ENCODE measurements at regions not wholly inside any gene's neighbourhood (a gene's known extent, or its start where the extent isn't known, plus 50 kb on each side); places are given as distances from the start of the nearest gene placed in this dataset.
"Not testable (repeated sequence)": the region's sequence is repeated elsewhere in the genome, so short reads cannot be mapped to it uniquely, and the experiment has no call there.

DNA sequence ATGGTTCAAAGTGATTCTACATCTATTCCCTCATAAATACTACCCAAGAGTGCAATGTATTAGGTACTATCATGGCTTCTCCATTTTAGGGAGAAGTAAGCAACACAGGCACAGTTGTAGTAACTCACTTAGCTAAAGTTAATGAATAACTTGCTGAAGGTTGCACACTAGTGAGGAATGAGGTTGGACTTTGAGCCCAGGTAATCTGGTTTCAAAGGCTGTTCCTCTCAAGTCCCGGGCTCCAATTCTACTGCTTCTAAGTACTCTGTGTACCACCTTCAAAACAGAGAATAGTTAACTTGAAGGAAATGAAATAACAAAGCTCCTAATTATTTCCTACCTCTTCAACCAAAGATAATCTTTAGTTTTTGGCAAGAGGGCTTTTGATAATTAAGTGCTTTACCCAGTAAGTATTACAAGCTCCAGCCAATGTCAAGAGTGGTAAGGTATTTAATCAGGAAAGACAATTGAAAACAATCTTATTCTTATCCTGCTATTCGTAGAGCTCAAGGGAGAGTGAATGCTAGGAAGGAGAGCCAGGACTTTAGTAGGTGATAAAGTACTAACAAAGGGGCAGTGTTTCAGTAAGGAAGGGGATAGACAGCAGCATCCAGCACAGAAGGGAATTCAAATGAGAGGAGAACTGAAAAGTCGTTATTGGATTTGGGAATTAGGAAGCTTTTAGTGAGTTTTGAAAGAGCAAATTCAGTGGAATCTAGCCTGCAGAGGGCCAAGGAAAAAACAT lies 158.2 kb upstream of the PTPRZ1 start:
- Histone ChIP-seq H3K9me1 (ENCODE audit: control insufficient read depth, extremely low read depth, insufficient read depth, low read length) (no peaks in the 10 kb centered on the region), H3K4me2 (ENCODE audit: control insufficient read depth, extremely low read depth, insufficient read depth, low read depth, low read length) (no peak overlapping the region), H3K9me3 (ENCODE audit: control insufficient read depth, low read depth, low read length) (no peaks in the 10 kb centered on the region), H2AFZ (ENCODE audit: control insufficient read depth, low read length) (no peak overlapping the region), H3K27ac (ENCODE audit: control insufficient read depth, insufficient read depth, low read length) (no peak overlapping the region), H3K4me1 (ENCODE audit: control insufficient read depth, extremely low read depth, insufficient read depth, low read length) (no peaks in the 10 kb centered on the region), H3K36me3 (ENCODE audit: control insufficient read depth in 2 of 2, extremely low read depth in 1 of 2, insufficient read depth in 2 of 2, low read length in 2 of 2) (no peaks in the 10 kb centered on the region), H4K20me1 (ENCODE audit: control insufficient read depth, extremely low read depth, insufficient read depth, low read length) (no peaks in the 10 kb centered on the region), H3K9ac (ENCODE audit: control insufficient read depth, extremely low read depth, insufficient read depth, low read length) (no peak overlapping the region), H3K4me3 (ENCODE audit: control insufficient read depth in 2 of 3, extremely low read depth in 1 of 3, insufficient read depth in 2 of 3, low read depth in 1 of 3, low read length in 3 of 3) (no peak overlapping the region), H3K27me3 (ENCODE audit: control insufficient read depth, extremely low read depth, insufficient read depth, low read length) (no peaks in the 10 kb centered on the region), H3K79me2 (ENCODE audit: control insufficient read depth, insufficient read depth, low read length) (no peaks in the 10 kb centered on the region)
- dilution Hi-C loops (cut with MboI; ENCODE audit: extremely low pct_ligation_motif_present, low sequenced_read_pairs): no loop called here
- TF ChIP-seq EZH2 (IDR thresholded peaks at IDR 0.05; ENCODE audit: low read length) (no peak), CTCF (optimal IDR thresholded peaks at IDR 0.05 in 1 of 3, IDR thresholded peaks at IDR 0.05 in 1 of 3, conservative IDR thresholded peaks at IDR 0.05 in 1 of 3; ENCODE audit: extremely low read depth in 1 of 3, insufficient read depth in 2 of 3, low read length in 3 of 3) (no peak)
- DNase-seq (ENCODE audit: low read depth, low spot score) (no peak), FAIRE-seq (no peak)

GRCh38 chr7:121712961-121713360 lies 160.0 kb upstream of the PTPRZ1 start:
- H2AFZ ChIP-seq (ENCODE audit: control insufficient read depth, low read length); H4K20me1 ChIP-seq (ENCODE audit: control insufficient read depth, extremely low read depth, insufficient read depth, low read length); DNase-seq (ENCODE audit: low read depth, low spot score); H3K9ac ChIP-seq (ENCODE audit: control insufficient read depth, extremely low read depth, insufficient read depth, low read length); H3K4me1 ChIP-seq (ENCODE audit: control insufficient read depth, extremely low read depth, insufficient read depth, low read length); H3K4me2 ChIP-seq (ENCODE audit: control insufficient read depth, extremely low read depth, insufficient read depth, low read depth, low read length); H3K27me3 ChIP-seq (ENCODE audit: control insufficient read depth, extremely low read depth, insufficient read depth, low read length); H3K9me3 ChIP-seq (ENCODE audit: control insufficient read depth, low read depth, low read length); H3K36me3 ChIP-seq (ENCODE audit: control insufficient read depth in 2 of 2, extremely low read depth in 1 of 2, insufficient read depth in 2 of 2, low read length in 2 of 2); H3K79me2 ChIP-seq (ENCODE audit: control insufficient read depth, insufficient read depth, low read length); H3K9me1 ChIP-seq (ENCODE audit: control insufficient read depth, extremely low read depth, insufficient read depth, low read length); H3K27ac ChIP-seq (ENCODE audit: control insufficient read depth, insufficient read depth, low read length); H3K4me3 ChIP-seq (ENCODE audit: control insufficient read depth in 2 of 3, extremely low read depth in 1 of 3, insufficient read depth in 2 of 3, low read depth in 1 of 3, low read length in 3 of 3); dilution Hi-C loops (cut with MboI; ENCODE audit: extremely low pct_ligation_motif_present, low sequenced_read_pairs); FAIRE-seq: not testable (repeated sequence)

Data from keratinocyte (primary cell).